ENCODE measurements at regions not wholly inside any gene's neighbourhood (a gene's known extent, or its start where the extent isn't known, plus 50 kb on each side); places are given as distances from the start of the nearest gene placed in this dataset.

GRCh38 chr18:54710900-54711281 is 117.4 kb upstream of the RAB27B start:
- TF ChIP-seq CTCF (IDR thresholded peaks at IDR 0.05): no peak
- no peak for TF ChIP-seq POLR2A (IDR thresholded peaks at IDR 0.05)

All from ovary (tissue), 3 donors.